HEK293 (cell line): ENCODE measurements at regions not wholly inside any gene's neighbourhood (a gene's known extent, or its start where the extent isn't known, plus 50 kb on each side); places are given as distances from the start of the nearest gene placed in this dataset.
"Not testable (repeated sequence)": the region's sequence is repeated elsewhere in the genome, so short reads cannot be mapped to it uniquely, and the experiment has no call there.

ENCODE experiments used
- CTCF ChIA-PET: fragments of 350-600 bp; formaldehyde crosslinking; extraction: SDS; loops from one replicate; lab custom pipeline; 2021; ENCODE audit warnings: antibody characterized with exemption; lab: Yijun Ruan, JAX
- POLR2A ChIA-PET: fragments of 300-600 bp; formaldehyde crosslinking; extraction: SDS; loops from one replicate; lab custom pipeline; 2020; ENCODE audit warnings: antibody characterized with exemption, inconsistent platforms; lab: Yijun Ruan, JAX
- H3K27ac ChIP-seq: fragments of 200-500 bp; sonication (Bioruptor generic); 2 replicates; pipeline ENCODE4 v1.5.1; 2014; ENCODE audit warnings: low read depth, low read length, control low read depth, inconsistent platforms; ENCODE audit errors: extremely low read depth
- H3K36me3 ChIP-seq, 2 experiments: fragments of 200-500 bp in 1 of 2; sonication (Bioruptor generic) in 1 of 2; 1 replicate in 1 of 2; 2 replicates in 1 of 2; pipeline ENCODE4 v1.5.1; 2014 to 2017; ENCODE audit warnings: inconsistent platforms in 2 of 2, low read length in 2 of 2; ENCODE audit not compliant: control insufficient read depth in 2 of 2, insufficient read depth in 1 of 2
- H3K4me1 ChIP-seq: fragments of 200-500 bp; sonication (Bioruptor generic); 2 replicates; pipeline ENCODE4 v1.5.1; 2014; ENCODE audit warnings: mild to moderate bottlenecking, low read length, inconsistent platforms; ENCODE audit not compliant: control insufficient read depth, insufficient read depth
- H3K4me3 ChIP-seq: 2 replicates; pipeline ENCODE4 v1.5.1; 2011; ENCODE audit warnings: low read depth, mild to moderate bottlenecking, control low read depth, low read length, moderate library complexity
- H3K9me3 ChIP-seq: fragments of 200-500 bp; sonication (Bioruptor generic); 2 replicates; pipeline ENCODE4 v1.5.1; 2014; ENCODE audit warnings: low read depth, low read length, inconsistent platforms; ENCODE audit not compliant: control insufficient read depth, insufficient read depth
- BCL6B ChIP-seq: fragments of 450-650 bp; formaldehyde crosslinking; IDR thresholded peaks from 2 replicates; pipeline ENCODE4 v1.5.1; 2017; ENCODE audit warnings: missing biosample characterization, missing genetic modification characterization
- GLIS1 ChIP-seq: fragments of 450-650 bp; formaldehyde crosslinking; IDR thresholded peaks from 2 replicates; pipeline ENCODE4 v1.5.1; 2016; ENCODE audit warnings: missing biosample characterization, missing genetic modification characterization
- SP3 ChIP-seq: fragments of 450-650 bp; formaldehyde crosslinking; IDR thresholded peaks from 2 replicates; pipeline ENCODE4 v1.5.1; 2016; ENCODE audit warnings: missing biosample characterization, missing genetic modification characterization
- ZBTB11 ChIP-seq: fragments of 450-650 bp; formaldehyde crosslinking; conservative IDR thresholded peaks from 2 replicates; pipeline ENCODE4 v1.5.1; 2016; ENCODE audit warnings: low read depth, missing biosample characterization, missing genetic modification characterization
- ZFP37 ChIP-seq: fragments of 450-650 bp; formaldehyde crosslinking; IDR thresholded peaks from 2 replicates; pipeline ENCODE4 v1.5.1; 2016; ENCODE audit warnings: missing biosample characterization, missing genetic modification characterization
- ZNF175 ChIP-seq: fragments of 450-650 bp; formaldehyde crosslinking; IDR thresholded peaks from 2 replicates; pipeline ENCODE4 v1.5.1; 2016; ENCODE audit warnings: missing biosample characterization, missing genetic modification characterization
- ZNF23 ChIP-seq: fragments of 450-650 bp; formaldehyde crosslinking; IDR thresholded peaks from 2 replicates; pipeline ENCODE4 v1.5.1; 2016; ENCODE audit warnings: missing biosample characterization, missing genetic modification characterization, borderline replicate concordance
- ZNF280C ChIP-seq: fragments of 450-650 bp; formaldehyde crosslinking; IDR thresholded peaks from 2 replicates; pipeline ENCODE4 v1.5.1; 2016; ENCODE audit warnings: missing biosample characterization, missing genetic modification characterization
- ZNF362 ChIP-seq: fragments of 450-650 bp; formaldehyde crosslinking; IDR thresholded peaks from 2 replicates; pipeline ENCODE4 v1.5.1; 2016; ENCODE audit warnings: missing biosample characterization, missing genetic modification characterization
- ZNF513 ChIP-seq: fragments of 450-650 bp; IDR thresholded peaks from 2 replicates; pipeline ENCODE4 v1.5.1; 2018; ENCODE audit warnings: missing biosample characterization, missing genetic modification characterization
- ZNF596 ChIP-seq: fragments of 450-650 bp; IDR thresholded peaks from 2 replicates; pipeline ENCODE4 v1.5.0; 2018; ENCODE audit warnings: missing biosample characterization, mild to moderate bottlenecking, missing genetic modification characterization, moderate library complexity
- ZNF776 ChIP-seq: fragments of 450-650 bp; formaldehyde crosslinking; IDR thresholded peaks from 2 replicates; pipeline ENCODE4 v1.5.0; 2017; ENCODE audit warnings: missing biosample characterization, missing genetic modification characterization, borderline replicate concordance
- ZSCAN23 ChIP-seq: fragments of 450-650 bp; formaldehyde crosslinking; IDR thresholded peaks from 2 replicates; pipeline ENCODE4 v1.5.1; 2016; ENCODE audit warnings: missing biosample characterization, missing genetic modification characterization

GRCh38 chr4:112726041-112726440 lies 89.1 kb downstream of the LARP7 start:
- TF ChIP-seq GLIS1 (tag by site-specific recombination) (no peak), ZFP37 (tag by site-specific recombination) (no peak), ZNF362 (tag by site-specific recombination) (no peak), ZNF776 (tag by site-specific recombination) (no peak), ZNF23 (tag by site-specific recombination) (no peak), ZNF596 (tag by site-specific recombination) (no peak), BCL6B (tag by site-specific recombination) (no peak), ZNF175 (tag by site-specific recombination) (no peak), ZNF513 (tag by site-specific recombination) (no peak), ZNF280C (tag by site-specific recombination) (no peak), ZBTB11 (tag by site-specific recombination) (no peak), SP3 (tag by site-specific recombination) (no peak), ZSCAN23 (tag by site-specific recombination) (no peak)
- Histone ChIP-seq H3K36me3 (no peaks in the 10 kb centered on the region), H3K4me1 (no peaks in the 10 kb centered on the region), H3K27ac (no peak overlapping the region), H3K9me3 (no peaks in the 10 kb centered on the region), H3K4me3 (no peak overlapping the region)
- POLR2A ChIA-PET = no interaction called here
- CTCF ChIA-PET = interaction anchor here (0.7 kb wide), 1 partner anchor 553 kb away, joined by 3 read pairs; no protein-coding TSS in a partner anchor

- H3K4me1 ChIP-seq, H3K9me3 ChIP-seq, CTCF ChIA-PET, POLR2A ChIA-PET, H3K4me3 ChIP-seq, H3K27ac ChIP-seq, H3K36me3 ChIP-seq: not testable (repeated sequence)
Observed at GRCh38 chr4:112727728-112728127, 90.8 kb downstream of the LARP7 start.
